HG02885 (cell line): ENCODE measurements at regions not wholly inside any gene's neighbourhood (a gene's known extent, or its start where the extent isn't known, plus 50 kb on each side); places are given as distances from the start of the nearest gene placed in this dataset.
A peak's percentile ranks its signal among the peaks of the same experiment; 100 is the strongest.
"Not testable (repeated sequence)": the region's sequence is repeated elsewhere in the genome, so short reads cannot be mapped to it uniquely, and the experiment has no call there.

Experiments
- ATAC-seq: cut with Tn5 transposase; IDR thresholded peaks from one replicate; pipeline ENCODE4 v1.9.1; 2021; ENCODE audit warnings: mild to moderate bottlenecking; ENCODE audit not compliant: unreplicated experiment, poor library complexity

GRCh38 chr12:92062539-92063493, 82.8 kb downstream of the BTG1 start:
- no peak for ATAC-seq

GRCh38 chr12:92061061-92061460, 84.6 kb downstream of the BTG1 start:
- no peak for ATAC-seq

GRCh38 chr12:92059960-92060359, 85.7 kb downstream of the BTG1 start:
- ATAC-seq: no peak

DNA sequence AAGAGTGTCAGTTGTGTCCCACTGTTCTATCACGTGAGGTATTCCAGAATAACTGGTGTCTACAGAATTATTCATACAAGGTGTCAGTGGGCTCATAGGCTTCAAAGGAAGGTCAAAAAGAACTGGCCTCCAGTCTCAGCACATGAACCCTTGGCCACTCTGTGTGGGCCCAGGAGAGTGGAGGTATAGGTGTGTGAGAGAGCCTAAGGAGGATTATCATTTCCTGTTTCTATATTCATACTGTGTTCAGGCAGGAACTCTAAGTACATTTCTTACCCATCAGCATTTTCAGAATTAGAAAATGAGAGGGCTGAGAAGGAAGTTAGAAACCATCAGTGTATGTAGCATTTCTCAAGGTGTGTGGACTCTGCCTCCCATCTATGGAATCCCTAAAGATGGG, 87.0 kb downstream of the BTG1 start:
- ATAC-seq: no peak

GRCh38 chr12:92056756-92057155, 88.9 kb downstream of the BTG1 start:
- not testable (repeated sequence) for ATAC-seq

DNA sequence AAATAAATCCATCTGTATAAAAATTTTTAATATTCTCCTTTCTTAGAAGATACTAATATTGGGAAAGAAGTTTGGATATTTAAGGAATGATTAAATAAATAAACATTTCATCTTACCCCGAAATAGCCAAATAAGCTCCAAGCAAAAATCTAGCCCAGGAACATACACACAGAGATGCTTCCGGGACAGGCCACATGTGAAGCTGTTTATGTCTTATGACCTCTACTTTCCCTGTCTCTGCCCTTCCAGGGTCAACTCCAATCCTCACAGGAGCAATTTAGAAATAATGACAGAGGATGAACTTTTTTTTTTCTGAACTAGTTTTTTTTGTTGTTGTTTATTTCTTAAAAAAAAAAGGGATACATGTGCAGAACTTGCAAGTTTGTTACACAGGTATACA, 89.4 kb downstream of the BTG1 start:
- ATAC-seq: no peak

DNA sequence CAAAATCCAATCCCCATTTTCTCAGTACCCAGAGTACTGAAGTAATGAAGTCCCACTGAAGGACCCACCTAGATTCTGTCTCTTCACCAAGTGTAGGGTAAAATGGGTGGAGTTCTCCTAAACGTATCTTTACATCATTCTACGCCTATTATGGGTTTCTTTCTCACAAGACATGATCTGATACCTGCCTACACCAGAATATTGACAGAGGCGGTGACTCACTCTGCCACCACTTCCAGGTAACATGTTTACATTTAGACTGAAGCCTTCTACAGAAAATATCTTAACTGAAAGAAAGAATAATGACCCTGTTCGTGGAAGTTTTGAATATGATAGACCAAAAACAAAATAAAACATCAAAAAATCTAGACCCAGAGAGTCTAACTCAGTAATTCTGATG, 89.8 kb downstream of the BTG1 start:
- ATAC-seq: no peak

DNA sequence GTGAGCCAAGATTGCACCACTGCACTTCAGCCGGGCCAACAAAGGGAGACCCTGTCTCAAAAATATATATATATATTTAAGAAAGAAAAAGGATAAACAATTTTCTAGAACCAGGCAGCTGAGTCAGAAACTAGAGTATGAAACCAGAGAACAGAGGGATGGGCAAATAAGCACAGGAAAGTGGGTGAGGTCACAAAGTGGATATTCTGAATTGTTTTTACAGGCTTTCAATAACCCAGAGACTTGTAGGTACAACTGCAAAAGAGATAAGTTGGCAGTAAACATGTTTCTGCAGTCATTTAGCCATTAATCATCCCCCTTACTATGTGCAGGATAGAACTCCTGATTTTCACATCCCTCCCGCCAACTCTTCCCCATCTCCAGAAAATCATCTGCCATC, 94.2 kb downstream of the BTG1 start:
- ATAC-seq: no peak

GRCh38 chr12:92049403-92049802, 96.2 kb downstream of the BTG1 start:
- peak; percentile 70 for ATAC-seq

DNA sequence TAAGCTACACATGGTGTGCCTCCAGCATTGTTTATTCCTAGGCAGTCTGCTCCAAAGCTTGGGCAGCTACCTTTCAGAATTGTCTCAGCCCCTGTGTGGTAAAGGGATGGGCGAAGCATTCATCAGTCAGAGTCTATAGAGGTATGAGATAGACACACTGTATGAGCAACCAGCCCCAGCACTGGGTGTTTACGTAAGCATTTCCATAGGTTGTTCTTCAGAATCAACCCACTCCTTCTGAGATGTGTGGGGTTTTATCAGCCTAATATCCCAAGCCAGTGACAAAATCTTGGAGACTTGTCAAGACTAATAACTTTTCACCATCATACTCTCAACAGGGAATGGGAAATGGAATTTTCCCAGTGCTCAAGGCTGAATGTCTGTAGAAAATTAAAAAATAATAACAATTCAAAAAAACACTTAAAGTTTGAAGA, 98.2 kb downstream of the BTG1 start:
- ATAC-seq: no peak

DNA sequence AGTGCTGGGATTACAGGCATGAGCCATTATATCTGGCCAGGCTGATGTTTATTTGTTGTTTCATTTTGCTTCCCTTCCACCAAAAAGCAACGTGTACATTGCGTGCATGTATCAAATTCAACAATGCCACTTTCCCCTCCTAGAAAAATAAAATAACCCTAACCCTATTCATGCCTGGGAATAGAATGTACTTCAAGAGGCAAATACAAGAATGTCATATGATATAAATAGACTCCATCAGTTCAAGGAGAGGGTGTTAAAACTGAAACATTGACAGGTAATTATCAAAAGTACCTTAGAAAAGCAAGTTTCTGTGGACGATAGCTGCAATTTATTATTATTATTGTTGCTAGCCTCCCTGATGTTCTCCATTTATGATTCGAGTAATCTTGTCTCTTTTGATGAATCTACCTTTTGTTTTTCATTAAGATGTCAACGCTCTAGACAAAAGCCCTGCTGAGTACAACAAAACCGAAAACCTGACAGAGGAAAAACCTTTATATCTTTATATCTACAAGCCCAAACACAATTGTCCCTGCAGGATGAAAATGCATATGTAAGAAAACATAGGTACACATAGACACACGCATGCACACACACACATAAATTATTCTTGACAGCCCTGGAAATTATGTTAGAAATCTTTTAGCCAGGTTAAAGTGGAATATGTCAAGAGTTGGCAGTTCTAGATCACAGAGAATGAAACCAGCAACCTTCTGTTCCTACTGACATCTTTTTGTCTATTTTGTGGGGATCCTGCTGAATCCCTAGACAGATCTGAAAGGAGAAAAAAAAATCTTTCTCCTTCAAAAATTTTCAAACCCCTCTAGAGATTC, 98.9 kb downstream of the BTG1 start:
- no peak for ATAC-seq

DNA sequence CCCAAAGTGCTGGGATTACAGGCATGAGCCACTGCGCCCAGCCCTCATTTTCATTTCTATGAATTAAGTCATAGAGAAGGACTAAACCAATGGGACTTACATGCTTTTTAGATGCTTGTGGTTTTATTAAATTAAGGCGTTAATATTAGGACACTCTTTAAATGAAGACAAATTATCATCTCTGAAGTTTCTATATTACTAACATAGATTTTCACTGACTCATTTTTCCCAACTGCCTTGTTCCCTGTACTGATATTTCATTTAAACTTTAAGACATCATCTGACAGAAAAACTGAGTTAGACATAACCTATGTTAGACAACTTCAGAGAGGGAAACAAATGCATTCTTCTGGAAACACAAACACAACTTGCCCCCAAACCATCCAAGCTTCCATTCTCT, 99.8 kb downstream of the BTG1 start:
- ATAC-seq: no peak

GRCh38 chr12:92044435-92044834, 101.2 kb downstream of the BTG1 start:
- ATAC-seq: no peak

DNA sequence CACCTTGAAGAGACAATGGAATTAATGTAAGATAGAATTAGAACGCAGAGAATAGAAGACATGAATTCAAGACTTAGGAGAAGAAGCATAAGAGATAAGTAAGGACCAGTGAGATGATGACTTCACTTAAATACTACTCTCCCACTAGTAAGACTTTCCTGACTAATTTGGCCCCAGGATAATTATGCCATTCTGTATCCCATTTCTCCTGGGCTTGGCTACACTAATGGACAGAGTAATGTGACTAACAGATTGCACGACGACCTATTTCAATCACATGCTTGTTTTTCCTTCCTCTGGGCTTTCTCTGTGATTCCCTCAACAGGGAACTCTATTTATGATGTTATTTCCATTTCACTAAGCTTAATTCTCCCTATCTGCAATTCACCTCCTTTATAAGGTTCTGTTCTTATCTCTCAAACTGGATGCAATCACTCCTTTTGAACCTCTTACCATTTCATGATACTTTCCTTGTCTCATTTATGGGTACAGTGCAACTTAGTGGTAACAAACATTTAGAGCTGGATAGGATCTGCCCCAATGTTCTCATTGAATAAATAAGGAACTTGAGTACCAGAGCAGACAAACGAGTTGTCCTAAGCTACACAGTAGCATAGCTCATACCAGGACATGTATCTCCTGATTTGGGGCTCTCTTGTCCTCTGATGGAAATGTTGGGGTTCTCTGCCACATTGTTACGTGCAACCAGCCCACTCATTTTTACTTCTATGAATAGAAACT, 102.7 kb downstream of the BTG1 start:
- ATAC-seq: no peak

- no peak for ATAC-seq
These were observed 103.9 kb downstream of the BTG1 start for GRCh38 chr12:92041742-92042141.

GRCh38 chr12:92039046-92039445, 106.6 kb downstream of the BTG1 start:
- ATAC-seq: no peak

- no peak for ATAC-seq
These were observed 107.2 kb downstream of the BTG1 start for GRCh38 chr12:92038476-92038875.

GRCh38 chr12:92036771-92037453, 108.7 kb downstream of the BTG1 start:
- ATAC-seq: no peak

DNA sequence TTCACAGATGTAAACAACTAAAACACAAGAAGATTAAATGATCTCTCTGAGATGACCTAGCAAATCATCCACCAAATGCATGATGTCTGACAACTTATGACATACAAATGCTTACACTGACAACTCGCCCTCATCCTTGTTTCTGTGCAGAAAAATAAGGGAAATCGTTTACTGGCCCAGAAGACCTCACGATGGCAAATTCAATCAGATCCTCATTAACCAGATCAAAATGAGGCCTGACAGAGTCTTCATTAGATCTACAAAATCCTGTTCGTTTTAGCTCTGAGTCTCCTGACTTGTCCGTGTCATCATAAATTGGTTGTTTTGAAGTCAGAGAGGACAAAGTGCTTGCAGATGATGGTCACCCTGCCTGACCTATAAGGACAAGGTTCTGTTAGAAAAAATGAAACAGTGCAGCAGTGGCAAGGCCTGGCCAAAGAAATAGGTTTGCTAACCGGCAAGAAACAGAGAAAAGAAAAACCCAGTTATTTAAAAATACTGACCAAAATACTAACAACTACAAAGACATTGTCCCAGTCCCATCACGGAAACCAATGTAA, 109.5 kb downstream of the BTG1 start:
- ATAC-seq: no peak

- no peak for ATAC-seq
These were observed 110.2 kb downstream of the BTG1 start for GRCh38 chr12:92035477-92035876.
